WTC11 (cell line): ENCODE measurements at regions not wholly inside any gene's neighbourhood (a gene's known extent, or its start where the extent isn't known, plus 50 kb on each side); places are given as distances from the start of the nearest gene placed in this dataset.

Experiments
- CREB1 ChIP-seq: sonication (generic); formaldehyde crosslinking; IDR thresholded peaks from 2 replicates; pipeline ENCODE4 v1.8.0; 2023; ENCODE audit warnings: mild to moderate bottlenecking, missing genetic modification reagents
- TP53 ChIP-seq: sonication (generic); formaldehyde crosslinking; IDR thresholded peaks from 2 replicates; pipeline ENCODE4 v1.8.1; 2023; ENCODE audit warnings: mild to moderate bottlenecking, missing genetic modification reagents
- ZBTB21 ChIP-seq: sonication (generic); formaldehyde crosslinking; IDR thresholded peaks from 2 replicates; pipeline ENCODE4 v1.8.1; 2023; ENCODE audit warnings: mild to moderate bottlenecking, missing genetic modification reagents, borderline replicate concordance
- ZNF396 ChIP-seq: fragments of 250-450 bp; sonication (Bioruptor Pico); IDR thresholded peaks from 2 replicates; pipeline ENCODE4 v1.8.0; 2021; ENCODE audit warnings: mild to moderate bottlenecking, moderate library complexity, borderline replicate concordance
- TF ChIP-seq, protein P1 (sequence below): fragments of 200-600 bp; IDR thresholded peaks from 2 replicates; pipeline ENCODE4 v1.8.0; 2022; ENCODE audit warnings: antibody characterized with exemption
- TF ChIP-seq, protein P2 (sequence below): sonication (generic); formaldehyde crosslinking; IDR thresholded peaks from 2 replicates; pipeline ENCODE4 v1.8.0; 2023; ENCODE audit warnings: mild to moderate bottlenecking, missing genetic modification reagents
- TF ChIP-seq, protein P3 (sequence below): sonication (generic); formaldehyde crosslinking; conservative IDR thresholded peaks from 2 replicates; pipeline ENCODE4 v1.8.1; 2022; ENCODE audit warnings: mild to moderate bottlenecking, missing genetic modification reagents
- TF ChIP-seq, protein P4 (sequence below): sonication (generic); formaldehyde crosslinking; IDR thresholded peaks from 2 replicates; pipeline ENCODE4 v1.8.0; 2022; ENCODE audit warnings: mild to moderate bottlenecking, missing genetic modification reagents
- TF ChIP-seq, protein P5 (sequence below): sonication (generic); formaldehyde crosslinking; IDR thresholded peaks from 2 replicates; pipeline ENCODE4 v1.8.1; 2022; ENCODE audit warnings: mild to moderate bottlenecking, moderate library complexity, missing genetic modification reagents
- TF ChIP-seq, protein P6 (sequence below): sonication (generic); formaldehyde crosslinking; IDR thresholded peaks from 2 replicates; pipeline ENCODE4 v1.8.1; 2023; ENCODE audit warnings: mild to moderate bottlenecking, missing genetic modification reagents, moderate library complexity
- TF ChIP-seq, protein P7 (sequence below): sonication (generic); formaldehyde crosslinking; IDR thresholded peaks from 2 replicates; pipeline ENCODE4 v1.8.1; 2023; ENCODE audit warnings: mild to moderate bottlenecking, missing genetic modification reagents, moderate library complexity

DNA sequence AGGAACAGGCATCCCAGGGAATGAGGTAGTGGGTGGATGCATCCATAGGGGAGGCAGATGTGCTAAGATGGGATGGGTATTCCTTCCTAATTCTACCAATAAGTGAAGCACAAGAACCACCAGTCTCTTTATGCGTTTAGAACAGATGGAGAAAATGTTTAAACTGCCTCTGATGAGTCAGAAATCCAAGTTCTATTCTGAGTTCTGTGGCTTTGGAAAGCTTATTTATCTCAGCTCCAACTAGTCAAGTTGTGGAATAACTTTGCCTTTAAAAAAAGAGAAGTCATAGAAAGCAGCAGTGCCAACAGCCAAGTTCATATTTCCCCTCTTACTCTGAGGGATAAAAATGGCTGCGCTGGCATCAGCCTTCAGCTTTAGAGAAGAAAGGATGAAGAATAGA is 761.7 kb downstream of the IGSF11 start:
- TF ChIP-seq ZBTB21 (CRISPR knock-in tag) (no peak), ZNF396 (CRISPR knock-in tag) (no peak), TP53 (CRISPR knock-in tag) (no peak), CREB1 (CRISPR knock-in tag) (no peak)
- TF ChIP-seq, protein P1, sequence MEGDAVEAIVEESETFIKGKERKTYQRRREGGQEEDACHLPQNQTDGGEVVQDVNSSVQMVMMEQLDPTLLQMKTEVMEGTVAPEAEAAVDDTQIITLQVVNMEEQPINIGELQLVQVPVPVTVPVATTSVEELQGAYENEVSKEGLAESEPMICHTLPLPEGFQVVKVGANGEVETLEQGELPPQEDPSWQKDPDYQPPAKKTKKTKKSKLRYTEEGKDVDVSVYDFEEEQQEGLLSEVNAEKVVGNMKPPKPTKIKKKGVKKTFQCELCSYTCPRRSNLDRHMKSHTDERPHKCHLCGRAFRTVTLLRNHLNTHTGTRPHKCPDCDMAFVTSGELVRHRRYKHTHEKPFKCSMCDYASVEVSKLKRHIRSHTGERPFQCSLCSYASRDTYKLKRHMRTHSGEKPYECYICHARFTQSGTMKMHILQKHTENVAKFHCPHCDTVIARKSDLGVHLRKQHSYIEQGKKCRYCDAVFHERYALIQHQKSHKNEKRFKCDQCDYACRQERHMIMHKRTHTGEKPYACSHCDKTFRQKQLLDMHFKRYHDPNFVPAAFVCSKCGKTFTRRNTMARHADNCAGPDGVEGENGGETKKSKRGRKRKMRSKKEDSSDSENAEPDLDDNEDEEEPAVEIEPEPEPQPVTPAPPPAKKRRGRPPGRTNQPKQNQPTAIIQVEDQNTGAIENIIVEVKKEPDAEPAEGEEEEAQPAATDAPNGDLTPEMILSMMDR = no peak
- TF ChIP-seq, protein P2, sequence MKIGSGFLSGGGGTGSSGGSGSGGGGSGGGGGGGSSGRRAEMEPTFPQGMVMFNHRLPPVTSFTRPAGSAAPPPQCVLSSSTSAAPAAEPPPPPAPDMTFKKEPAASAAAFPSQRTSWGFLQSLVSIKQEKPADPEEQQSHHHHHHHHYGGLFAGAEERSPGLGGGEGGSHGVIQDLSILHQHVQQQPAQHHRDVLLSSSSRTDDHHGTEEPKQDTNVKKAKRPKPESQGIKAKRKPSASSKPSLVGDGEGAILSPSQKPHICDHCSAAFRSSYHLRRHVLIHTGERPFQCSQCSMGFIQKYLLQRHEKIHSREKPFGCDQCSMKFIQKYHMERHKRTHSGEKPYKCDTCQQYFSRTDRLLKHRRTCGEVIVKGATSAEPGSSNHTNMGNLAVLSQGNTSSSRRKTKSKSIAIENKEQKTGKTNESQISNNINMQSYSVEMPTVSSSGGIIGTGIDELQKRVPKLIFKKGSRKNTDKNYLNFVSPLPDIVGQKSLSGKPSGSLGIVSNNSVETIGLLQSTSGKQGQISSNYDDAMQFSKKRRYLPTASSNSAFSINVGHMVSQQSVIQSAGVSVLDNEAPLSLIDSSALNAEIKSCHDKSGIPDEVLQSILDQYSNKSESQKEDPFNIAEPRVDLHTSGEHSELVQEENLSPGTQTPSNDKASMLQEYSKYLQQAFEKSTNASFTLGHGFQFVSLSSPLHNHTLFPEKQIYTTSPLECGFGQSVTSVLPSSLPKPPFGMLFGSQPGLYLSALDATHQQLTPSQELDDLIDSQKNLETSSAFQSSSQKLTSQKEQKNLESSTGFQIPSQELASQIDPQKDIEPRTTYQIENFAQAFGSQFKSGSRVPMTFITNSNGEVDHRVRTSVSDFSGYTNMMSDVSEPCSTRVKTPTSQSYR = no peak
- TF ChIP-seq, protein P3, sequence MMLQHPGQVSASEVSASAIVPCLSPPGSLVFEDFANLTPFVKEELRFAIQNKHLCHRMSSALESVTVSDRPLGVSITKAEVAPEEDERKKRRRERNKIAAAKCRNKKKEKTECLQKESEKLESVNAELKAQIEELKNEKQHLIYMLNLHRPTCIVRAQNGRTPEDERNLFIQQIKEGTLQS (CRISPR knock-in tag) = no peak
- TF ChIP-seq, protein P4, sequence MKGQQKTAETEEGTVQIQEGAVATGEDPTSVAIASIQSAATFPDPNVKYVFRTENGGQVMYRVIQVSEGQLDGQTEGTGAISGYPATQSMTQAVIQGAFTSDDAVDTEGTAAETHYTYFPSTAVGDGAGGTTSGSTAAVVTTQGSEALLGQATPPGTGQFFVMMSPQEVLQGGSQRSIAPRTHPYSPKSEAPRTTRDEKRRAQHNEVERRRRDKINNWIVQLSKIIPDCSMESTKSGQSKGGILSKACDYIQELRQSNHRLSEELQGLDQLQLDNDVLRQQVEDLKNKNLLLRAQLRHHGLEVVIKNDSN (CRISPR knock-in tag) = no peak
- TF ChIP-seq, protein P5, sequence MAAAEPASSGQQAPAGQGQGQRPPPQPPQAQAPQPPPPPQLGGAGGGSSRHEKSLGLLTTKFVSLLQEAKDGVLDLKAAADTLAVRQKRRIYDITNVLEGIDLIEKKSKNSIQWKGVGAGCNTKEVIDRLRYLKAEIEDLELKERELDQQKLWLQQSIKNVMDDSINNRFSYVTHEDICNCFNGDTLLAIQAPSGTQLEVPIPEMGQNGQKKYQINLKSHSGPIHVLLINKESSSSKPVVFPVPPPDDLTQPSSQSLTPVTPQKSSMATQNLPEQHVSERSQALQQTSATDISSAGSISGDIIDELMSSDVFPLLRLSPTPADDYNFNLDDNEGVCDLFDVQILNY (CRISPR knock-in tag) = no peak
- TF ChIP-seq, protein P6, sequence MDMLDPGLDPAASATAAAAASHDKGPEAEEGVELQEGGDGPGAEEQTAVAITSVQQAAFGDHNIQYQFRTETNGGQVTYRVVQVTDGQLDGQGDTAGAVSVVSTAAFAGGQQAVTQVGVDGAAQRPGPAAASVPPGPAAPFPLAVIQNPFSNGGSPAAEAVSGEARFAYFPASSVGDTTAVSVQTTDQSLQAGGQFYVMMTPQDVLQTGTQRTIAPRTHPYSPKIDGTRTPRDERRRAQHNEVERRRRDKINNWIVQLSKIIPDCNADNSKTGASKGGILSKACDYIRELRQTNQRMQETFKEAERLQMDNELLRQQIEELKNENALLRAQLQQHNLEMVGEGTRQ (CRISPR knock-in tag) = no peak
- TF ChIP-seq, protein P7, sequence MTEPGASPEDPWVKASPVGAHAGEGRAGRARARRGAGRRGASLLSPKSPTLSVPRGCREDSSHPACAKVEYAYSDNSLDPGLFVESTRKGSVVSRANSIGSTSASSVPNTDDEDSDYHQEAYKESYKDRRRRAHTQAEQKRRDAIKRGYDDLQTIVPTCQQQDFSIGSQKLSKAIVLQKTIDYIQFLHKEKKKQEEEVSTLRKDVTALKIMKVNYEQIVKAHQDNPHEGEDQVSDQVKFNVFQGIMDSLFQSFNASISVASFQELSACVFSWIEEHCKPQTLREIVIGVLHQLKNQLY (CRISPR knock-in tag) = no peak
